Left lobe of liver (tissue), 2 donors: ENCODE measurements at regions not wholly inside any gene's neighbourhood (a gene's known extent, or its start where the extent isn't known, plus 50 kb on each side); places are given as distances from the start of the nearest gene placed in this dataset.

ENCODE experiments used
- ATAC-seq: fragments of 200-7000 bp; cut with Tn5 transposase; one replicate; pipeline ENCODE4 v1.9.1; 2020; ENCODE audit warnings: mild to moderate bottlenecking, moderate library complexity
- DNase-seq: peaks from one replicate; pipeline ENCODE4 v3.0.0-alpha.2; 2020; ENCODE audit warnings: low spot score
- donor health status: DM: no; HTN: no; CAD: no; lungs with moderate emphysema.
- donor health status: DM: no; HTN: yes; CAD: no.

DNA sequence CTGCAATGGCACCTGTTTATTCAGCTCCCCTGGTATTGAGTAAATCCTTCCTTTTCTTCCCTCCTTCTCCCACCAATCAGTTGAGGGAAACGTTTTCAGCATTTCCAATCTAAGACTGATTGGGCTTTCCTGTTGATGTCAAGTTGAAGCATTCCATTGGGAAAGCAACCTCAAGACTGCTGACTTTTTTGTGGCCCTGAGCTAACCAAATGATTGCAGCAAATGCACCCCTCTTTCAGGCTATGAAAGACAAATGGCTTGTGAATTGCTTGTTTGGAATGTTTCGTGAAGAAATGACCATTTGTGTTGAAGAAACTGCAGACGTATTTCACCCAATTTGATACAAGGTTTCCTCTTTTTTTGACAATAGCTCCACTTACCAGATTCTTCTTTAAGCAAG lies 303.5 kb downstream of the EPHA4 start:
- ATAC-seq = no peak
- DNase-seq = no peak

DNA sequence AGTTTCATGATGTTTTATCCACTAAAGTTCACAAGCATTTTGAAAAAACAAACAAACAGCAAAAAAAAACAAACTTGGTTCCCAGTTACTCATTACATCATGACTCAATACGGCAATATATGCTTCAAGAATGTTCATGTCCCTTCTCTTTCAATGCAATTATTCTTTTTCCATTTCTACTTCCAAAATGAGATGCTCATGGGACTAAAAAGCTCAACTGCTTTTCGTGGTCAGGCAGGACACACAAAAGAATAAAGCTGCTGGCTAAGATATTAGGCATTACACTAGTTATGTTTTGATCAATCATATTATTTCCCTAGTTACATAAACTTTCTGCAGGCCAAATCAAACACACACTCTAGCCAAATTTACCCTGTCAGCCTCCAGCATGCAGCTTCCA lies 301.3 kb downstream of the EPHA4 start:
- ATAC-seq (no peak), DNase-seq (no peak)

DNA sequence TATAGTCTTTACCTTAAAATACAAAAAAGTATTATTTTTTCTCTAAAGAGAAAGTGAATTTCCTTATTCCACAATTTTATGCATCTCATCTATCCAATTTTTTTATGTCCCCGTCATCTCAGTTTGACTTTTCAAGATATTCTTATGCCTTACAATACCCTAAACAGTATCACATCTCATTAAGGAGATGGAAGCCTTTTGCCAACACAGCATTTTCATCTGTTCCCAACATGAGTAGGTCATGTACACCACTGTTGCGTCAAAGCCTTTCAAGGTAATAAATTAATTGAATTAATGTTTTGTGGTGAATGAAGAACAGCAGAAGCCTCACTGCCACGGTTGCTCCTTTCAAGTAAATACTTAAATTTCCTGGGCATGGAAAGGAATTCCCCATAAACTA lies 299.4 kb downstream of the EPHA4 start:
- no peak for ATAC-seq
- no peak for DNase-seq

DNA sequence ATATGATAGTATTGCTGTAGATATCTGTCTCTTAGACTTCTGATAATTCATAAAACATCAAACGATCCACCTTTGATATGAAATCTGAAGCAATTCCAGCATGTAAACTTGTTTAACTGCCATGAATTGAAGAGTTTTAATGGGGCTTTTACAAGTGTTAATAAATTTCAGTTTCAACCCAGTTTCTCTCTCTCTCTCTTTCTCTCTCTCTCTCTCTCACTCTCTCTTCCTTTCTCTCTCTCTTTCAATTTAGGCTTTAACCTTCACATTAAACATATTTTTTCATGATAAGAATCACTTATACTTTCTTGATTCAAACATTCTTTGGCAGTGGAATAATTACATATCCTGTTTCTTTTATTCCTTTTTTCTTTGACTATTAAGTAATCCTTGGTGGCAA lies 296.1 kb downstream of the EPHA4 start:
- no peak for ATAC-seq
- no peak for DNase-seq

DNA sequence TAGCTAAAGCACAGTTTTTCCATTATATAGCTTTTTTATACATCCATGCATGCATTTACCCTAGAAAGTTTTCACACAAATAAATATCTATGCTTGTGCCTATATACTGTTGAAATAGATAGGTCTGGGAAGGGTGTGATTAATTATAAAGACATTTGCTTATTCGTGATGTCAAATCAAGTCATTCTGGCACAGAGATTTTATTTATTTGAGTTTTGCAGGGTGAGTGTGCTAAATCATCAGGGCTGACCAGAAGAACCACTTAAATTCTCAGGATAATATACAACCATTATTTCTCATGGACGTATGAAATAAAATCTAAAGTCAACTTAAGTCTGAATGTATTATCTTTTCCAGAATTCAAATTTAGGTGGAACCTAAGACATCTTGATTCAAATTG lies 295.5 kb downstream of the EPHA4 start:
- no peak for DNase-seq
- no peak for ATAC-seq

DNA sequence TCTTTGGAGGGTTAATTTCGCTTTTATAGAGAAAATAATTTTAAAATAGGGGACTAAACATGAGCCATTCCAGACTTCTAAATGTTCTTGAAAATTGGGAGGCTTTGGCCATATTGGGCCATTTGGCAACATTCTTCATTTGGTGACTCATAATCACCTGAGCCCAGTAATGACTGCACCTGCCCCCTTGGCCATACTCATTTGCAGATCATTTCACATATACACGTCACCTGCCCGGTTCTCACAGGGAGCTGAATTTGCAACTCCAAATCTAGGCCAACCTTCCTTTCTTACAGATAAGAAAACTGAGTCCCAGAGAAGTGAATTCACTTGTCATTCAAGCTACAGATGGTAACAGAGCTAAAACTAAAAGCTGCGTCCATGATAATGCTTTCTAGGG lies 289.7 kb downstream of the EPHA4 start:
- ATAC-seq (no peak), DNase-seq (no peak)

DNA sequence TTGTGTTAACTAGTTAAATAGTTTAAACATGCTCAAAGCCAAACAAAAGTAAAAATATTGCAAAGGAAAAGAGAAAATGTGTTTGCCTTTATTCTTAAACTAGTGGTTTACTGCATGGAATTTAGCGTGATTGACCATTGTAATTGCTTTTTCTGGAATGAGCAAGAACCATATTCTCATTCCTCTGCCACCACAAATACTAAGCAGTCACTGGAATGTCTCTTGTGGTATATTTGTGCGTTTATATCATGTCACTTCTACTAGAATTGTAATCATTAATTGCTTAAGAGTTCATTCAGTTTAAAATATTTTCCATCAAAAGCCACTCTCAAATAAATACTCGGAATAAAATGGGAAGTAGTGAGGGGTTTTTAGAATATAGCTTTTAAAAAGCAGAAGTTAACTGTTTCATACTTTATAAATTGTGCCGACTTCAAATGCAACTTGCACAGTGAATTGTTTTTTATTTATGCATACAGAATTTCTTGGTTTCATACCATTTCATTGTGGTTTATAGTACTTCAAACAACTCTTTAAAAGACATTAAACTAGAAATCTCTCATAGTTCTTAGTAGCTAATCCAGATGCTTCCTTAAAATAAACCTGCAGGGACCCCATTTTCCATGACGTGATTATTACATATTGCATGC lies 288.1 kb downstream of the EPHA4 start:
- ATAC-seq (no peak), DNase-seq (no peak)

DNA sequence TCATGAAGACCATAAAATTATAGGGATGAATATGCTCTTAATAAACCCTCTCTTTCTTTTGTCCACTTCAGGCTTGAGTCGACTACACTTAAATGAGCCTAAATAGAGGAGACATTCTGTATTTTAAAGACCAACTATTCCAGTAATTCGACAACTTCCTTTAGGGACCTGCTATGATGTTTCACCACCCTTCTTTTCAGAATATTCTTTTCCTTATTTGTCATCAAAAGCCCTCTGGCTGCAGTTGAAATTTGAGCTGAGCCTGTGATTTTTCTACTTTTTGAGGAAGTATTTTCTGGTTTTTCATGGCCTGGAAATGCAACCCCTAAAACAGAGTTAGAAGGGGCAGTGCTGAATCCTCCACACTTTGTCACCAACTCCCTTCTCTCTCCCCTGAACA lies 287.0 kb downstream of the EPHA4 start:
- DNase-seq (no peak), ATAC-seq (no peak)

DNA sequence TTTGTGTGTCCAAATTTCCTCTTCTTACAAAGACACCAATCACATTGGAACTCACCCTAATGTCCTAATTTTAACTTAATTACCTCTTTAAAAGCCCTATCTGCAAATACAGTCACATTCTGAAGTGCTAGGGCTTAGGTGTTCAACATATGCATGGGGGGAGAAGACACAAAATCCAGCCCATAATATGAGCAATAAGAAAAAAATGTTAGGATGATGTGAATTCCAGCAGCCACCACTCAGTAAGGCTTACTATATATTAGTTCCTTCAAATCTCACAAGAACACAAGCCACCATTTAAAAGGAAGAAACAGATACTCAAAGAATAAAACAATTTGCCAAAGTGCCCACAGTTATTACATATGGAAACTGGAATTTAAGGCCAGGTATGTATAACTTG lies 285.7 kb downstream of the EPHA4 start:
- ATAC-seq = no peak
- DNase-seq = no peak

DNA sequence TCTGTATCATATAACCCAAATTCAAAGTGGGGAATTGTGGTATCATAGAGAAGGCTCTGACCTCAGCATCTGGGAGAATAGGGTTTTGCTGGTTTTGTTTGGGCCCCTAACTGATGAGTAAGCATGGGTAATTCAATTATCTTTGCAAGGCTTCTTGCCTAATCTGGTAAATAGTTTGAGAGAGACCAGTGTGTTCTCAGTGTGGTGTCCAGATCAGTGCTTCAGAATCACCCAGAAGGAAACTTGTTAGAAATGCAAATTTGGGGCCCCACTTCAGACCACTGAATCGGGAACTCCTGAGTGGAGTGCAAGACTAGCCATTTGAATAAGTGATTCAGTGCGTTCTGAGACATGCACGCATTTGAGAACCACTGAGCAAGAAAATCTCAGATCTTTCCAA lies 282.7 kb downstream of the EPHA4 start:
- DNase-seq (no peak), ATAC-seq (no peak)

DNA sequence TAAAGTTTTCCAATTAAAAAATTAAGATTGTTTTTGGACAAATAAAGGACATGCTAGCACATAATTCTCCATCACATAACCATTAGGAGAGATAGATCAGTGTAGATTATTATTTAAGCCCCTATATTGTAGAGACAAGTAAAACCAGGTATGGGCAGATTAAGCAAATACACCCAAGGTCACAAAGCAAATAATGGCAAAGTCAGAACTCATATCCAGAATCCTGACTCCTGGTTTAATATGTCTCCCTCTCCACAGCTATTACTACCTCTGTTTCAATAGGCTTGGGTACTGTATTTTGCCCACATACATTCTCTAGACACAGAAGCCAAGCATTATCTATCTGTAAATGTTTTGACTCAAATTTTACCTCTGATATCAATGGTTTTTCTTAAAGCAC lies 282.3 kb downstream of the EPHA4 start:
- ATAC-seq (no peak), DNase-seq (no peak)

DNA sequence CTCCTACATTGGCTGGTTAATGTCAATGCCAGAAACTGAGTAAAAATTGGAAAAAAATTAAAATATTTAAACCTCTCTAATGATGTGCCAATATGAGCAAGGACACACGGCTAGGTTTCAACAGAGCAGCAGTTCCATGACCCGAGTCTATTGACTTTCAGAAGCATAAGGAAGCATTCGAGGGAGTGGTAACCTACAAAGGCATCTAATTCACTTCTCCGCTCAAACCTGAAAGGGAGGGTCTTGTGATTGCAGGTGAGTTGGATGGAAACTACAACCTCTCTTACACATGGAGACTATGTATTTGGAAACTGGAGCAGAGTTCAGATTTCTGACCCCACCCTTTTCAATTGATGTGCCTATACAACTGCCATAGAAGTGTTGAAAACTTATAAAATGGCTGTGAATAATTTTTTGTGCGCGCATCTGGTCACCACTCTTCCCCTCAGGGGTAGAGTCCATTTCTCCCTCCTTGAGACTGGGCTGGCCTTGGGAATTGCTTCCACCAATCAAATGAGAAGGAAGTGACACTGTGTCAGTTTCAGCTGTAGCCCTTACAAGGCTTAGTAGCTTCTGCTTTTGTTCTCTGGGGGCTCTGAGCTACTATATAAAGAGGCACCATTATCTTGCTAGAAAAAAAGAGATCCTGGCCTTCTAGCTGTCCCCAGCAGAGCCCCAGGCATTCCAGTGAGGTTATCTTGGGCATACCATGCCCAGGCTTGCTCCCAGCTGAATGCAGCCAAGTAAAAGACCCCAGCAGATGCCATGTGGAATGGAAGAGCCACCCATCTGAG lies 278.0 kb downstream of the EPHA4 start:
- DNase-seq (no peak), ATAC-seq (no peak)

DNA sequence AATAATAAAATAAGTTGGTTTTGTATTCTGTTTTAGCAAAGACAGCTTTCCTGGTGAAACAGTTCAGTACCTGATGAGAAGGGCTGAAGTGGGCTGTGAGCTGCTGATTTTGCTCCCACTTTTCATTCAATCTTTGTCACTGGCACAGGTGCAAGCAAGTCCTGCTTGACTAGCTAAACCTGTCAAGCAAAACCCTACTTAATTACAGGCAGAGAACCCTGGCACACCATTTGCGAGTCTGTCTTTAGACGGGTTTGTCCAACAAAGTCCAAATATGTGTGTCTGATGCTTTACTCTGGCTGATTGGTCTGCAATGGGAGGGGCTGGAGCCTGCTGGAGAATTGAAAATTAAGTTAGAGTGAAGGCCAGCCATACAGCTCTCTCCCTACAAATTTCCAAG lies 267.2 kb downstream of the EPHA4 start:
- DNase-seq (no peak), ATAC-seq (no peak)

DNA sequence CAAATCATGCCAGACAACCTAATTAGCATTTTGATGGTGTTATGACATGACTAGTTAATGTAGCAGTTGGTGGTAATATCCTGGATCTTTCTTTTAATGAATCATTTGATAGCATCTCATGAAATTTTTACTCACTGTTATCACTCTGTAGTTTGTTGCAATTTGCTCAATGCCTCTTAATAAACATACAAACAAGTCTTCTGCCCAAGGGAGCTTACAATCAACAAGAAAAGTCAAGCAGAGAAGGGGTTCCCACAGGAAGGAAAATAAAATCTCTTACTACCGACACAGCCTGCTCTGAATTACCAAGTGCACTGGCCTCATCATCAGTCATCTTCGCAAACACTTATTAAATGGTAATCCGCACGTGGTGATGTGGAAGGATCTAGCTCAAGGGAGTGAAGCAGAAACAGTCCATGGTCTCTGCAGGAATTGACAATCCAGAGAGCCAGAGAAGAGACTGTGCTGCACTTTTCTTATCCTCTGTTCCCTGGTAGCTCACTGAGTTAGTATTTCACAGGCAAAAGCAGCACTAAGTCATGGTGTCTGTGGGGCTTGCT lies 263.5 kb downstream of the EPHA4 start:
- no peak for DNase-seq
- ATAC-seq = no peak

DNA sequence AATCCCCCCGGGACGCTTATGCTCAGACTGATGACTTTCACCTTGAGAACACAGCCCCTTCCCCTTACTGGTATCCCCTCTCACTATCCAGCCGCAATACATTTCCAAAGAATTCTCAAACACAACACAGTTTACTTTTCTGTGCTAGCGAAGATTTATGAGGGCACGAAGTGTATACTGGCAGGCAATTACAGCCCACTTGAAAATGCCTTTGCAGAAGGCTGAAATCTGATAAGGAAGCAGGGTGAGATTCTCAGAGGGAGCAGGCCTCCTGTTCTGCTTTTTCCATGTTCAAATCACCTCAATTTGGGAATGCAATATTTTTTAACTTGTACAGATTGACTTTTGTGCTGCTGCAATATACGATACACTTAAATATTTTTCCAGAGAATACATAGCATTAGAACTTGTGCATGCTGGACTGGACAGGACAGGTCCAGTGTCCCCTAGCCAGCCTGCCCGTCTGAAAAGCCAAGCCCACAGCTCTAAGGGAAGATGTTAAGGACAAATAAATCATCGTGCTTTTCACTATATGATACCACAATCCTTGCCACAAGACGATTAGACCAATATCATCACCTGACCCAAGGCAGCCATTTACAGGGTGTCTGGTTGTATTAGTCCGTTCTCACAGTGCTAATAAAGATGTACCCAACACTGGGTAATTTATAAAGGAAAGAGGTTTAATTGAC lies 262.1 kb downstream of the EPHA4 start:
- no peak for ATAC-seq
- no peak for DNase-seq

DNA sequence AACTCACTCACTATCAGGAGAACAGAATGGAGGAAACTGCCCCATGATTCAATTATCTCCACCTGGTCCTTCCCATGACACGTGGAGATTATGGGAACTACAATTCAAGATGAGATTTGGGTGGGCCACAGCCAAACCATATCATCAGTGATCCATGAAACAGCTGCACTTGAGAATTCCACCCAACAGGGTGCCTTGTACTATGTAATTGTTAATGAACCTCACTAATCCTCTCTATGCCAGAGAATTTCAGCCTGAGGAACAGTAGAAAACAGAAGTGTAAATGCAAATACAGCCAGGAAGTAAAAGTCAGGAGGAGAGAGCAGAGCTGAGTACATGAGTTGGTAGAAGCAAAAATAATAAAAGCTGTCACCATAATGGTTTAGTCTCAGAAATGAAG lies 261.4 kb downstream of the EPHA4 start:
- no peak for DNase-seq
- ATAC-seq = no peak

DNA sequence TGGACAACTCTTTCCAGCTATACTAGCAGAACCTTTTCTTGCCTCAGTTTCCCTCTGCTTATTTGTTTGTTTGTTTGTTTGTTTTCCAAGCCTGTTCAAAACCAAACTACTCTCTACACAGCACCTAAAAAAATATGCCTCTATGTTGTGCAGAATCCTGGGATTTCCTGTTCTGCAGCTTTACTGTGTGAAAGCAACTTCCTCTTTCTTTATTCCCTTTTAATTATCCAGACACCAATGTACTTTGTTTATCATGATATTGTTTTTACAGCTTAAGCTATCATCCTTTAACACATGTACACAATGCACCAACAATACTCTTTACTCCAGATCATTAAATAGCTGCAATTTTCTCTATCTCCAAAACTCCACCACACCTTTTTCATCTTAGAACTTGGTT lies 259.5 kb downstream of the EPHA4 start:
- no peak for DNase-seq
- no peak for ATAC-seq

DNA sequence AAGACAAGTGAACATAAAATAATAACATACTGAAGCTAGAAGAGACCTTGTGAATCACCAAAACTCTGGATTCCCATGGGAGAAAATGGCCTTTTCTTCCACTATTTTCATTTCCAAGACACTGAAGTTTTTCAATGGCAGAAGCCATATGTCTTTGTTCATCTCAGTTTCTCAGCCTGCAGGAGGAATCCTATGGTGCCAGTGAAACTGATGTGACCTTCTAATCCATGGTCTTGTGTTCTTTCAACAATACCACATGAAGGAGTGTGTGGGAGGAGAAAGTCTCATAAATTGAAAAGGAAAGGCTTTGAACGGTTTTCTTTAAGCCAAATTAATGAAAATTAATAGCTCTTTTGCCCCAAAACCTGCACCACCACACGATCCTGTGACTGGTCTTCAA lies 257.3 kb downstream of the EPHA4 start:
- no peak for DNase-seq
- ATAC-seq = no peak

DNA sequence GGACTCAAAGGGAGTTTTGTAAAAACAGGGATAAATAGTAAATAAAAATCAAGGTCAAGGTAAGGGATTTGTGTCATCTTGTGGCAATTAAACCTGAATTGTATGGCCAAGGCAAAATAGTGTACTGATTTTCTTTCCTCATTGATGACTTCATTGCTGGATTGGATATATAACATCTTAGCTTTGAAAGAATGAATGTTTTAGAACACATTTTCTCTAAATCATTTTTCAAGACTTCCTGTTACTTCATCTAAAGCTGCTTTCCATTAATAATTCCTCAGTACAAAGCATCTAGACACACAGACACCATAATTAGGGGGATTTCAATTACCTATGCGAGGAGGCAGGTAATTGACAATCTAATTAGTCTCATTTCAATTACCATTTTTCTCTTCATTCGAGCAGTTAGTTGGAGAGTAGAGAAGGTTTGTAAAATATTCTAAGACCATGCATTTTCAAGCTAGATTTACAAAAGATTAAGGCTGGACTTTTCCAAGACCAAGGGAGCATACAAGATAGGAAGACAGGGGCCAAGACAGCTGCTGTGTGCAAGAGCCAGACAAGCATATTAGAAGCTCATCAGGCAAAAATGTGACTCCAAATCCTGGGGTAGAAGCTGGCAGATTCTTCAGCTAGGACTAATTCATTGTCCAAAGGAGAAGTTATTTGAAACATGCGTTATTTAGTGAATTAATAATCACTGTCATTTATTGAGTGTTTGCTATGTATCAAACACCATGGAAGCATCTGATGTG lies 253.6 kb downstream of the EPHA4 start:
- DNase-seq (no peak), ATAC-seq (no peak)

DNA sequence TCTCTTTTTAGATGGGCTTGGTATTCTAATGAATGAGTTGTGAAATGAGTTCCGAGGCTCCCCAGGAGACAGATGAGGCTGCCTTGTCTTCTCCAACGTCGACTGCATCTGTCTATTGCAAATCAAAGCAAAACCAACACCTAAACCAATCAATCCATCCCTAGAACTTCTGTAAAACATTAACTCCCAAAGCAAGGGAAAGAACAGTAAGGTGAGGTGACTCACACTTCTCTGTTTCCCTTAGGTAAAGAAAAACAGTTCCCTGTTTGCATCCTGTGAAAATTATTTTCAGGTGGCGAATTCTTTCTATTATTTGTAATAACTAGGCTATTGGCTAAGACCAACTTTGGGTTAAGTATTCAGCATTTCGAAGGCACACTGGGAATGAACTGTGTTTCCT lies 249.4 kb downstream of the EPHA4 start:
- DNase-seq (no peak), ATAC-seq (no peak)

DNA sequence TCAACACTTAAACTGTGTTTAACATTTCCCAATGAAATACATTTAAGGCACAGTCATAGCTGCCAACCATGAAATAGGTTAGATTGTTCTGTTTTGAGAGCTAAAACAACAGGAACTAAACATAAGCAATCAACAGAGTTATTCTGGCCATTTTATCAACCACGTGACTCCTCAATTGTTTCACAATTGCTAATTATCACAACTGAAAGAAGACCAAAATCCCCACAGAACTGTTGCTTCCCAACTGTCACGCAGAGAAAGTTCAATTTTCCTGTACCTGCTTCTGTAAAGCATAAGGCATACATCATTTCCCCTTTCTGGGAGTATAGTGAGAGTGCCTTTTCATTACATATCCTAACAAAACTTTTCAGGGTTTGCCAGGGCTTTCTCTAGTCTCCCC lies 248.6 kb downstream of the EPHA4 start:
- no peak for DNase-seq
- ATAC-seq = no peak
